ENCODE measurements at regions not wholly inside any gene's neighbourhood (a gene's known extent, or its start where the extent isn't known, plus 50 kb on each side); places are given as distances from the start of the nearest gene placed in this dataset.
A peak's percentile ranks its signal among the peaks of the same experiment; 100 is the strongest.

GRCh38 chr10:113357681-113358300 lies 195.1 kb upstream of the HABP2 start:
- no peak for DNase-seq (ENCODE audit: low read depth in 4 of 4, low spot score in 1 of 4)

DNA sequence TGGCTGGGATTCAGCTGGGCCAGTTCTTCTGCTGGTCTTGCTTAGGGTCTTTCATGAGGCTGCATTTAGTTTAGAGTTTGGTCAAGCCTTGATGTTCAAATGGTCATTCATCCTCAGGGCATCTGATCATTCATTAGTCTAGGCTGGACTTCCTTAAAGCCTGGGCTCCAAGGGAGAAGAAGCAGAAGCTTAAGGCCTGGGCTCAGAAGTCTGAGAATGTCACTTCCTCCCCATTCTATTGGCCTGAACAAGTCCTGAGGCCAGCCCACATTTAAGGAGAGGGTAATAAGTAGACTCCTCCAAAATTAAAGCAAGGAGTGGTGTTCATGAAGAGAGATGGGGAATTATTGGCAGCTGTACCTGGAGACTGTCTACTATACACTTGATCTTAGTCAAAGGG lies 193.2 kb upstream of the HABP2 start:
- DNase-seq (ENCODE audit: low read depth in 4 of 4, low spot score in 1 of 4) = no peak

- no peak for DNase-seq (ENCODE audit: low read depth in 4 of 4, low spot score in 1 of 4)
Observed at GRCh38 chr10:113360870-113361269, 192.0 kb upstream of the HABP2 start.

DNA sequence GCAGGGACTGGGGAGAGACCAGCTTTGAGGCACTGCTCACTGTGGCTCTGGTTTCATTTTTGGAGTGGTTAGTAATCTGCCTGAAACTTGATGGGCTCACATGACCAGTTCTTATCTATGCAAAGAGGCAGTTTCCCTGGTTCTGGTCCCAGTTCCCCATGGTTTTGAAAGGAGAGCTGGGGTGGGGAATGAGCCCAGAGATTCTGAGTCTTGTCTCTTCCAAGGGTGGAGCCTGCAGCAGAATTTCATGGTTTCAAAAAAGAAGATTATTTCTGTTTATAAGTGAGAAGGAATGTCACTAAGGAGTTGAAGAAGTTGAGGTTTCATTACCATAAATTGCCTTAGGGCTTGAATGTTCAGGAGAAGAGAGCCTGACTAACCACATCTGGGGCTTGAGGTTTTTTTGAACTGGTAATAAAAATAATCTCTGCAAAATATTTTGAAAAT lies 190.2 kb upstream of the HABP2 start:
- no peak for DNase-seq (ENCODE audit: low read depth in 4 of 4, low spot score in 1 of 4)

DNA sequence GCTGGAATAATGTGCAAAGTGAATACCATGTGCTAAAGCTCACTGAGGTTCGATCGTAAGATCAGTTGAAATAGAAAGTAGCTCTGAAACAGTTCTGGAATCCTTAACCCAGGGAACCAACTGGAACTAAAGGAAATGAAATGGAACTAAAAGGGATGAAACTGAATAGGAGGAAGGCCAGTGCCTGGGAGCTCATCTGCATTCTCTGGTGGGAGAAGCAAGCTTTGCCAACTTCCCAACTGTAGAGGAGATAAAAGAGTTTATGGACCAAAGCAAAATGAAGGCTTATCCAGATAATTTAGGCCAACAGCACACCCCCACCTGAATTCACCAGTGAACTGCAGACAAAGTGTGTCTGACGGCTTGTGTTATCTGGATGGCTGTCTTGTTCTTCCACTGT lies 188.6 kb upstream of the HABP2 start:
- DNase-seq (ENCODE audit: low read depth in 4 of 4, low spot score in 1 of 4) = no peak

- no peak for DNase-seq (ENCODE audit: low read depth in 4 of 4, low spot score in 1 of 4)
Observed at GRCh38 chr10:113368666-113369364, 184.0 kb upstream of the HABP2 start.

- no peak for DNase-seq (ENCODE audit: low read depth in 4 of 4, low spot score in 1 of 4)
Observed at GRCh38 chr10:113369365-113369694, 183.5 kb upstream of the HABP2 start.

DNA sequence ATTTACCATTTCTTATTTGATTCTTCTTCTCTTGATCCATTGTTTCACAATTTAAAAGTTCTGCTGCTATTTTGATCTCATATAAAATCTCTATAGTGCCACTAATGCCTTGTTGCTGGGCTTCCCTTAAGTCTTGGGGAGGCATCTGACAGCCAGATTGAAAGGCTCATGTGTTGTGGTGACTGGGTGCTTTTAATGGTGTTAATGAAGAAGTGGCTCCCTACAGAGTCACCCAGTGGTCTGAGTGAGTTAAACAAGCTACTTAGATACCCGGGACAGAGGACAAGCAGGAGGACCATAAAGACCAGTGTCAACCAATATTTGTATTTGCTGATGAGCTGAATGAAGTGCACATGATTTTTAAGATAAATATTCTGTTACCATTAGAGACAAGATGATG lies 176.4 kb upstream of the HABP2 start:
- DNase-seq (ENCODE audit: low read depth in 4 of 4, low spot score in 1 of 4) = no peak

GRCh38 chr10:113379091-113379490 lies 173.8 kb upstream of the HABP2 start:
- DNase-seq (ENCODE audit: low read depth in 4 of 4, low spot score in 1 of 4) = no peak

DNA sequence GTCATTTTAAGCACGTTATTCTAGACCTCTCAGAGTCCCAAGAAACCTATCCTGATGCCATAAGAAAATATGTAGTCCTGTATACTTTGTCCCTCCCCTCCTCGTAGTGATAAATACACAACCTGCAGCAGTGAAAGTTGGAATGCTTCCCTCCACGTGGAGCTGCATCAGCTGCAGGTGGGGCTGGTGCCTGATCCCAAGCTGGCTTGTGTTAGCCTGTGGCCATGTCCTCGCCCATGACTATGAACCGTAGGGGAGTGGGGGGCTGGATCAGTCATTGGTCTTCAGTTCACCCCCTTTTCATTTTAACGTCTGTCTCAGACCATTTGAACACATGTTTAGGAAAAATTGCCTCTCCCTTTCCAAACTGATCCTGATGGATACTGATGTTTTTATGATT lies 171.4 kb upstream of the HABP2 start:
- DNase-seq (ENCODE audit: low read depth in 4 of 4, low spot score in 1 of 4) = no peak

- no peak for DNase-seq (ENCODE audit: low read depth in 4 of 4, low spot score in 1 of 4)
Observed at GRCh38 chr10:113381981-113382509, 170.8 kb upstream of the HABP2 start.

DNA sequence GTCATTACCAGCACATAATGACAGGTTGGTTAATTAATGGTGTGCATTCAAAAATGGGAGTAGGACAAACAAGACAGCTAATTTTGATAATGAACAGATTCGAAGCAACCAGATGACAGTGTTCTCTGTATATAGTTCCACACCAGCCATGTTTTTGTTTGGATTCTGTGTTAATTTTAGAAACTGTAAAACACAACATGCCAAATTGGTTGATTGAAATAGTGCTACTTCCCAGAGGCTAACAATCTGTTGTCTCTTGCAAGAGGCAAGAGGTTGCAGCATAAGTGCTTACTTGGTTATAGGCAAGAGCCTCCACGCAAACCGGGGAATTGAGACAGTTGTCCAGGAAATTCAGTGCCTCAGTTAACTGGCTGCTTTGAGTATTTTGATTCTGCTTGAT lies 170.2 kb upstream of the HABP2 start:
- no peak for DNase-seq (ENCODE audit: low read depth in 4 of 4, low spot score in 1 of 4)

GRCh38 chr10:113384181-113384580 lies 168.7 kb upstream of the HABP2 start:
- DNase-seq (ENCODE audit: low read depth in 4 of 4, low spot score in 1 of 4) = no peak

DNA sequence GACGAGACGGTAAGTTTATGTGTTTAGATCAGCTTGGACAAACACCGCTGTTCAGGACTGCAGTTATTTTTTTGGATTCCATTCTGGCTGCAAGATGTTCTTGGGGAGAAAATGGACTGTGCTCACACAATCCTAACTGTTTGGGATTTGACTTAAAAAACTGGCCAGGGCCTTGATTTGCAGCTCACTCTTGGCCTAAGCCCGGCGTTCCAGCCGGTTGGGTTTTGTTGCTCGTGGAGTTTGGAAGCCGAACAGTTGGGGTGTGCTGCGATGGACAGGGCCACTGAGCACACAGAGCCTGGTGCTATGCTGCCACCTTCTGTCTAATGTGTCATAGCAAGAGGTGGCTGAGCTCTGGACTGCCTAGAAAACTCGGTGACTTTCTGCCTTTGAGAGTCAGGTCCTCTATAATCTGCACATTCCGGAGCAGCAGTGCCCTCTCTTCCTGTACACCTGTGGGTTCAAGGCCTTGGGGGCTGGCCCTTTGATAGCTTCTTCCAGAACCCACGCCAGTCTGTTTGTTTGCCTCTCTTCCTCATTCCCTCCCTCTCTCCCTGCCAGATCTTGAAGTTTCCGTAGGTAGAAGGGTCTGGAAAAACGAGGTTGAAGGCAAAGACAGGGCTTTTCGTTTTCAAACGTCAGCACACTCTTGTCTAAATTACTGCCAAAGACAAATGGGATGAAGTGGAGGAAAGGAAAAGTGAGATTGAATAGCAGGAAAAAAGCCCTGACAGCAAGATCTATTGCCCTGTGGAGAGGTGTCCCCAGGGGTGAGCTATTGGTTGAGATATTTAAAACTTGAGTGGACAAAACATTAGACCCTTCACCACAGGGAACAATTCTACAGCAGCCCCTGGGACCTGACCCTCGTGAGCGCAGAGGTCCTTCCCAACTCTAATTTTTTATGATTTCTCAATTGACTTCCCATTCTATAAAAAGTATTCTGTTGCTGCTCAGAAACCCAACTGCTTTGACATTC lies 167.5 kb upstream of the HABP2 start:
- peak in 3 of 4 experiments; percentile 11 to 29 (median 28) for DNase-seq (ENCODE audit: low read depth in 4 of 4, low spot score in 1 of 4)

DNA sequence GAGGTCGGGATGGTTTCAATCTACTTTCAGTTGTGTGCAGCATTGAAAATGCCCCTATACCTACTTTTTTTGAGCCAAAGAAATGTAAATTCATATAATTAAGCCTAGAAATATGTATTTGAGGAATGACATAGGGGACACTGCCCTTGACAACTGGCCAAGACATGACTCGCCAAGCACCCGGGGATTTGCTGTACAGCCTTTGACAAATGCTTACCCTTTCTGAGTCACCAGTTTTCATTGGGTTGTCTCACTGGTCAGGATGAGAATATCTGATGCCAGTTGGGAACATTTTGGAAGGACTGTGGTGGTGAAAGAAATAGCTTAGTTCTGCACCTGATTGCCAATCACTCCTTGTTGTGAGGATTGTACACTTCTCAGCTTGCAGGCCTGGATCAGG lies 166.8 kb upstream of the HABP2 start:
- no peak for DNase-seq (ENCODE audit: low read depth in 4 of 4, low spot score in 1 of 4)

GRCh38 chr10:113389969-113390368 lies 162.9 kb upstream of the HABP2 start:
- no peak for DNase-seq (ENCODE audit: low read depth in 4 of 4, low spot score in 1 of 4)

GRCh38 chr10:113390896-113391295 lies 162.0 kb upstream of the HABP2 start:
- no peak for DNase-seq (ENCODE audit: low read depth in 4 of 4, low spot score in 1 of 4)

DNA sequence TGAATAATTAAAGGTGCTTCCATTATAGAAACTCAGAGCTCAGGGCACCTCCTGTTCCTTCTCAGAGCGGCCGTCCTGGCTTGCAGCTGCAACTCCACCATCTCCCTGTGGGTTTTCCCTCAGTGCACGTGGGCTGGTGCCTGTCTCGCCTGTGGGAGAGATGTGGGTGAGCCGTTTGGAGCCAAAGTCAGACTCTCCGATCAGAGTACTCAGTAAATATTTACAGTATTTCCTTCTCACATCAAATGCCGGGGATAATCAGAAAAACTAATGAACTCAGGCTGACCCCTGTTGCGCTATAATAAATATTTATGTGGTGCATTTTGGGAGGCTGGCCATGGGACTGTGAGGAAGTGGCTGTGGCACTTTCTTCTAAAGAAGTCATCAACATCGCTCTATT lies 155.8 kb upstream of the HABP2 start:
- no peak for DNase-seq (ENCODE audit: low read depth in 4 of 4, low spot score in 1 of 4)

GRCh38 chr10:113399065-113399464 lies 153.8 kb upstream of the HABP2 start:
- no peak for DNase-seq (ENCODE audit: low read depth in 4 of 4, low spot score in 1 of 4)

- DNase-seq (ENCODE audit: low read depth in 4 of 4, low spot score in 1 of 4) = no peak
Observed at GRCh38 chr10:113402602-113403001, 150.3 kb upstream of the HABP2 start.

DNA sequence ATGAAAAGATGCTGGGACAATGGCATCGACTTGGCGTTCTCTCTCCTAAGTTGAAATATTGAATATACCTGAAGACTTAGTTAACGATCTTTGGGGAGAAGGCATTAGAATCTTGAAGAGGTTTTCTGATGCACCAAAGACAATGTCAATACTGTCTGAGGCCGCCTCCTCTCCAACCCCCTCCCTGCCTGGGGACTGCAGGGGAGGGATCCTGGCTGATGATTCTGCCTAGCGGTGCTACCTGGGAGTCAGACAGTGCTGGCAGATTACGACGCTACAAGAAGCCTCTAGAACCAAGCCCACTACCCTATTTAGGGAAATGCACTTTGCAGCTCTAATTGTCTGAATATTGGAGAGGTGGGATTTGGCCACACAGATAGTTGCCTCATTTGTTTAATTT lies 145.6 kb upstream of the HABP2 start:
- DNase-seq (ENCODE audit: low read depth in 4 of 4, low spot score in 1 of 4) = no peak

- no peak for DNase-seq (ENCODE audit: low read depth in 4 of 4, low spot score in 1 of 4)
Observed at GRCh38 chr10:113409175-113409574, 143.7 kb upstream of the HABP2 start.
